GM19452 (cell line): ENCODE measurements at regions not wholly inside any gene's neighbourhood (a gene's known extent, or its start where the extent isn't known, plus 50 kb on each side); places are given as distances from the start of the nearest gene placed in this dataset.

ENCODE experiments used
- ATAC-seq: cut with Tn5 transposase; IDR thresholded peaks from one replicate; pipeline ENCODE4 v1.9.1; 2021; ENCODE audit not compliant: unreplicated experiment

DNA sequence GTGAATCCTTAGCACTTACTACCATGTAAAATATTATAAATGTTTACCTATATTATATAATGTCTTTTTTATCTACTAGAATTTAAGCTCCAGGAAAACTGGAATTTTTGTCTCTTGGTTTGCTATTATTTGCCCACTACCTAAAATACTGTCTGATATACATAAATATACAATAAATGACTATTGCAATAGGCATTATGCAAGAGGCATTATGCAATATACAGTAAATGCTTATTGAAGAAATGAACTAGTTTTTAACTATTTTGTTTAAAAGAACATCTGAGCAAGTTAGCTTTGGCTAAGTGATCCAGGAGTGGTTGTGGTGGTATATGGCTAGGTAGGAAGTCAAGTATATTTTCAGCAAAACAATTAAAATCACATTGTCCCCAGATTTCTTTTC is 640.2 kb upstream of the PKN2 start:
- ATAC-seq, result no peak

DNA sequence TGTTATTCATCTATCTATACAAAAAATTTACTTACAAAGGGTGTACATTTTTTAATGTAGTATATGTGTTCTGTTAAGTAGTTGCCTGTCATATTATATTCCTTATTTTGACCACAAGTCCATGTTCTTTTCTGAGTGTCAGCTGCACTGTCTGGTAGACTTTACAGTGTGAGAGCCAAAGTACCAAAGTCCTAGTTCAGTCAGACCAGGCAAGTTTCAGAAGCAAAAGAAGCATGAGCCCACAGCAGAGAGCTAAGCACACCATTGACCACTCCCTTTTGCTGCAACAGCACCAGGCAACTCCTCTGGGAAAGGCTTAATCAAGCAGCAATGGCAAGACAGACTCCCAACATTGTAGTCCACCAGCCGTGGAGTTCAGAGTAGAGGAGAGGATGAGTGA is 631.9 kb upstream of the PKN2 start:
- no peak for ATAC-seq

DNA sequence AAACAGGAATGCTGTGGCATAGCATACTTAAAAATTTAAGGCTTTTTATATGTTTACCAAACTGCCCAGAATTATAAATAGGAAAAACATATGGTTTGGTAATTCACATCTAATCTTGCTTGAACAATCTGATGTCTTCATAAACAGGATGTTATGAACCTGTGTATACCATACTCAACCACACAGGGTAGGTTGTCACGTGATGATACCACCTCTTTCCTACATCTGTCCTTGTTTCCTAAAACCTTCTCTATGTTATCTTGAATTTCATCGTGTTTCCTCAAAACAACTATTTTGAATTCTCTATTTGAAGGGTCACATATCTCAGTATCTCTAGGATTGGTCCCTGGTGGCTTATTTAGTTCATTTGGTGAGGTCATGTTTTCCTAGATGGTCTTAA is 631.0 kb upstream of the PKN2 start:
- ATAC-seq, result no peak

DNA sequence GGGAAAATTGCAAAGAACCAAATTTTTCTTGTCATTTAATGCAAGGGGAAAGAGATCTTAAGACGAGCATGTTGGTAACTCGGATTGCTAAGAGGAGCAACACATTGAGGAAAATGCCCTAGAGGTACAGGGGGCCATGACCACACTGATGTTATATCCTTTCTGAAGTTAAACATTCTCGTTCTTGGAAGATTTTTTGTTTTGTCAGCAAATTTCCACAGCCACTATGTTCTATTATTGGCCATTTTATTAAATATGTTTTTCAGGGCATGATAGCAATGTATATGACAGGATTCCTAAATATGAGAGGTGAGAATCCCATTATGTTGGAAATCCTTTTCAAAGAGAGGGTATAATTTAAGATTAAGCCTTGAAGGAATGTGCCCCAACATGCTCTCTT is 627.2 kb upstream of the PKN2 start:
- ATAC-seq, result no peak

DNA sequence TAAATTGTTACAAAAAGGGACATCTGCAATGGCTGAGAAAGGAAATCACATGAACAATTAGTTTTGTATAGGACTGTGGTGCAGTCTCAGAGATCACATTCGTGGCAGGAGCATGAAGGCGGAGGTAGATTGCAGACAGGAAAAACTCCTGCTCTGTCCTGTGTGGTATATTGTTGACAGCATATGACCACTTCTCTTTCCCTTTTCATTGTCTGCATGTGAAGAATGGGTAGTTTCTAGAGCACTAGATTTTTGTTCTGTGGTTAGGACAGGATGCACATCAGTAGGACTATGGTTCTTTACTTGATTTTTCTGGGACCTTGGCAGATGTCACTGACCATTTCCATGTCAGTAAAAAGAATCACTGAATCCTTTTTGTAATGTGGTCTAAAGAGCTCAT is 625.9 kb upstream of the PKN2 start:
- ATAC-seq, result no peak

DNA sequence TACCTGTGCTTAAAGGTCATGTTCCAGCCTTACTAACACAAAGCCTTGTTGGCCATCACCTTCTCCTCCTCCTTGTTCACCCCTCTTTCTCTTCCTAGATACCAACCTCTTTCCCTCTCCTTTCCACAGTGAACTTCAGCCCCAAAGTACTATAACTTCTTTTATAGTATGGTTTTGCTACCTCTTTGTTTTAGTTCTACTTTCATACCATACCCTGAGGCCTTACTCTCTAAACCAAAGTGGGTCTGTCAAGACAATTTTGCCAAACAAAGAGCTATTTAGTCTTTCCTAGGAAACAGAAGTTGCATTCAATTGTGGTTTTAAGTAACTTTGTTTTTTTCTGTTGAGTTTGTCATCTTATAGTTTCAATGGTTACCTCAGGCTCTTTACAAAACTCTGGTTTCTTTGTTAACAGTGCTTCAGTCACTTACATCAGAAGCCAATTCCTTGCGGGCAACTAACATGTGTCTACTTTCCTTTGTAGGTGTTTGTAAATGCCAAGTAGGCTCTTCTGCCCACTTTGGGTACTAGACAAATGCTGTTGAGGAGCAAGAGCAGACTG is 623.9 kb upstream of the PKN2 start:
- no peak for ATAC-seq

DNA sequence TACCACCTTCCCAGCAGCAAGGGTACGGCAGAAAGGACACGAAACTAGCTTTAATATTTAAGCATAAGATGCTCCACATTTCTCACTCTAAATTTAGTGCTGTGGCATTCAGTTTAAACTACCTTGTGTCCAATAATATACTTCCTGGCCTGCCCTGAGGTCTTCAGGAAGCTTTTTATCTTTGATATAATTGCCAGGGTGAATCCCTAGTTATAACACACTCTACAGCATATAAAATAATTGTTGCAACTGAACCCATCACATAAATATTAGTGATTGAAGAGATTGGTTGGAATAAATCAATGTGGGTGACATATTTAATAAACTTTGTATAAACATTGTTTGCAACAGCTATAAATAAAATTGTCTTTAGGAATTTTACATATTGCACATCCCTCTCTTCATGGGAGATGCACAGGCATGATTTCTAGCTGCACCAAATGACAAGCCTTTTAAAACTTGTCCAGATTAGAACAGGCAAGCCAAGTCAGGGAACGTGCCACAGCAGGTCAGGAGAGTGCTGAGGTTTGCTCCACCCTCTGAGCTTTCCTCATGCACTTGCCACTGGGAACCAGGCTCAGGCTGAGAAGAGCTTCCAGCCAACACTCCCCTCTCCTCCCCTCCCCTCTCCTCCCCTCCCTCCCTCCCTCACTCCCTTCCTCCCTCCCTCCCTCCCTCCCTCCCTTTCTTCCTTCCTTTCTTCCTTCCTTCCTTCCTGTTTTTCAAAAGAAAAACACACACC is 623.2 kb upstream of the PKN2 start:
- no peak for ATAC-seq

DNA sequence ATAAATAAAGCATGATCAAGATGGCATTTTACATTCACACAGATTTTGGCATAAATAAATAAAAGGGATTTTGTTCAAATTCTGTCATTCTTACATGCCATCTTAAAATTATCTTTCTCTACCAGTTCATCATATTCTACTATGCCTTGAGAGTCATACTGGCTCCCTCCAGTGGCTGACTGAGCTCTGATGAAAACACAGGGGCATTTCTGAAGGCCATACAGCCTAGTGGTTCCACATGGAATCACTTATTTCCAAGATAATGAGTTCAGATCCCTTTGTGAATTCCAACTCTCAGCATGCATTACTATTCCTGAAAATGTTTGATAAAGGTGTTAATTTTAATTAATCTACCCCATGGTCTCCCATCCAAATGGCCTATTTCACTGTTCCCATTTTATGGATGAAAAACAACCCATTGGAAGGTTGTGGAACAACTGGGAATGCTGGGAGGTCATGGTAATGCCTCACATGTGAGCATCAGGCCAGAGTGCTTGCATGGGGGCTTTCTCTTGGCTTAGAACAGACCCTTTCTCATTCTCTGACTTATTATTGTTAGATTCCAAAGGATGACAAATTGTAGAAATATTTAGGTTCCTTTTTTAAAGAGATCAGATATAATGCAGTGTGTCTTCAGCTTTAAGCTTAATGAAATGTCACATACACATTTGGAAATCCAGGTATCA is 622.4 kb upstream of the PKN2 start:
- peak; percentile 77 for ATAC-seq

DNA sequence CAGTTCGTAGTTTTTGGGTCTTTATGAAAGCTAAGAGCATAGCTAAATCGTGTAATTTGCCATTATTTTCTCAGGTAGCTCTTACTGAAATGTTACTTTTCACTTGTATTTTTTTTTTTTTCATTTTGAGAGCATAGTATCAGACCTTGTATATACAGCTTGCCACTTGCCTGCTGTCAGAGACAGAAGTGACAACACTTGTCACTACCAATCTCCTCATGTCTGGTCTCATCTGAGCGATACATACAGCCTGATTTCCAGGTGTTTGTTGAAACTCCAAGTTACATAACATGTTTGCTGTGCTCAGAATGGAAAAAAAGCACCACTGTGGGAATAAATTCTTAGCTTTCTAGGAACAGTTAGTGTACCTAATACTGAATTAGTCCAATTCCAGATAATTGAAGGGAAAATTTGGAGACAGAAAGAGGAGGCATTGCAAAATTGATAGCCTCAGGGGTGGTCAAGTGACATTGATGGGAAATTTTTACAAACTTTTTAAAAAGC is 621.4 kb upstream of the PKN2 start:
- ATAC-seq, result no peak

DNA sequence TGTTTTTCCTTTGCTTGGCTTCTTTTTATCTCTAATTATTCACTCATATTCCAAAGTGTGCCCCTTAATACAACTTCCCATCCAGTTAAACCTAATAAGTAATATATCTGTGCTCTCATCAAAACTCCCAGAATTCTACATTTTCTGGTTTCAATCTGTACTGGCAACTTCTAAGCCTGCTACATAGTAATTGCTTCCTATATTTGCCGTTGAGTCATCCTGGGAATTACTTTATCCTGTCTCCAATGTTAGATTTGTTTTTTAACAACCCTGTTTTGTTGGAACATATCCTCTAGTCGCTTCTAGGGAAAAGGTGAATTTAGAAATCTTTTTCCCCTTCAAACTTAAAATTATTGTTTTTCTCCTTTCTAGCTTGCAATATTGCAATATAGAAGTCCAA is 620.5 kb upstream of the PKN2 start:
- no peak for ATAC-seq

DNA sequence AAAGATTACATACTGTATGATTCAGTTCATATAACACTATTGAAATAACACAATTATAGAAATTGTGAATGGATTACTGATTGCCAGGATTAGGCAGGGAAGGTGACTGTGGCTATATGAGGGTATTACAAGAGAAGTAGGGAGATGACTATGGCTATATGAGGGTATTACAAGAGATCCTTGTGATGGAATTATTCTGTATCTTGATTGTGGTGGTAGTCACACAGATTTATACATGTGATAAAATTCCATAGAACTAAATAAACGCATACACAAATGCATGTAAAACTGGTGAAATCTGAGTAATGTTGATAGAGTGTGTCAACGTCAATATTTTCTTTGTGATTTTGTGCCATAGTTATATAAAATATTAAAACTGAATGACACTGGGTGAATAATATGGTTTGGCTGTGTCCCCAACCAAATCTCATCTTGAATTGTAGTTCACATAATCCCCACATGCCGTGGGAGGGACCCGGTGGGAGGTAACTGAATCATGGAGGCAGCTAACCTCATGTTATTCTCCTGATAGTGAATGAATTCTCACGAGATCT is 615.6 kb upstream of the PKN2 start:
- ATAC-seq, result no peak

DNA sequence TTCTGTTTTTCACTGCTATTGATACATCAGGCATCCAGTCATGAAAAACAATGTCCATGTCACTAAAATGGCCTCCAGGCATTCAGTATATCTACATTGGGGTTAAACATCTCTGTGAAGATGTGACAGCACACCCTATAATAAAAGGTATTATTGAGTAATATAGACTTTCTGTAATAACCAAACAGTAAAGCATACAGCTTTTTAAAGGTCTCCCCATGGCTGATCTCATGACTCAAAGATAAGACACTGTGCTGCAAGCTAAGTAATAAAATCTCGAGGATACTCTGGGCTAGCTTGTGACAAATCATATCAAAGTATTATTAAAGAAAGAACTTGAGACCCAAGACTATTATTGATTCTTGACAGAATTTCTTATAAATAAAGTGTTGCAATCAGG is 613.1 kb upstream of the PKN2 start:
- no peak for ATAC-seq

DNA sequence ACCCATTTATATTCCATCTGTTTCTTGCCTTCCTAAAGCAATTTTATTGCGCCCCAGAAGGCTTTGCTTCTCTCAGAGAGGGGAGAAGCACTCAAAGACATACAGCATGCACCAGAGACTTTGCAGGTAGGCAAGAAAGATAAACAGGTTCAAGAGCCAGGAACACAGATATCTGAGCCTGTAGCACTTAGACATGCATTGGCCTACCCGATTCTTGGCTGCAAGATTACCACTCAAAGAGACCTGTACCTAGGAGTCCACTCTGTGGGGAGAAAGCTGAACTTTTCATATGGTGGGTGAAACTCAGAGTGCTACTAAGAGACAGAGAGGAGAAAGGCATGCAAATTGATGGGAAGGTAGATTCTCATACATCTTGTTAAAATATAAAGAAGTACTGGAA is 609.4 kb upstream of the PKN2 start:
- ATAC-seq, result no peak

DNA sequence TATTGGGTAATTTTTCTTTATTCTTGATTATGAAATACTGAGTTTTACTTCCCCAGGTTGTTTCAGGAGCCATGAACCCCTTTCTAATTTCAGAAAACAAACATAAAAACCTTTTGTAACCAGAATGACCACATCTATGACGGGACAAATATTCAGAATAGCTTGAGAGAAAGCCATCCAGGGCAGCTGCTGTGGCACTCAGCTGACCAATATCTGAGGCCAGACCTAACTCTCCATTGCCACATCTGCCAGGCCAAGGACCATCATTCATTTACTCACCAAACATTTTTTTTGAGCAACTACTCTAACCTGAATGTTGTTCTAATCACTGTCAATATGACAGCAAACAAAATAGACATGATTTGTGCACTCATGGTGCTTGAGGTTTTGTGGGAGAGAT is 608.3 kb upstream of the PKN2 start:
- ATAC-seq, result no peak

DNA sequence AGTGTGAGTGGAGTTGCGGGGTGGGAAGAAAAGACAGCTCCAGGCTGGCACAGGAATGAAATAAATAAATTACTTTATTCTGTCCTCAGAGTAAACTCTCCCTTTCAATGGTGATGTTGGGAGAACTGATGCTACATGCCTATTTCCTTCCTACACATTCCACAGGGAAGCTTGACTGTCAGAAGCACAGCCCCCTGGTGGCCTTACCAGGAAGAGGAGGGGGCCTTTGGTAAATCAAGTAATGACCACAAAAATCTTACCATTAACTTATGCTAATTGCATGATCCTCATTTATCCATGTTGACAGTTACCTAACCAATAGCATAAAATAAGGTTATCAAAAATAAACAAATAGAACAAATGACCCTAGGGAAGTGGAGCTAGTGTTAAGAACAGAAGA is 605.0 kb upstream of the PKN2 start:
- ATAC-seq, result no peak

DNA sequence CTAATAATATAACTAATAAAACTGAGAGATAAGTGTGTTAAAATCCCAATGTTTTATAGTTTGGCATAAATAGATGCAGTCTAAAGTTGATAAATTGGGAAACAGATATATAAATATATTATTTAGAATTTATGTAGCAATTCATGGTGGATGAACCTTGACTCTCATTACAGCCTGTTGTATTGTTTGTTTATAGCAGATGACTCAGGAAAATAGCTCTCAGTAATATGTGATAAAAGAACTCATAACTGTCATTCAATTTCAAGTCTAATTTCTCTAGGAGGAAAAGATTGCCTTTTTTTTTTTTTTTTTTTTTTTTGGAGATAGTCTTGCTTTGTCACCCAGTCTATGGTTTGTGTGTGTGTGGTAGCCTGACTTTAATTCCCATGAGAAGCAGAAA is 603.2 kb upstream of the PKN2 start:
- no peak for ATAC-seq

DNA sequence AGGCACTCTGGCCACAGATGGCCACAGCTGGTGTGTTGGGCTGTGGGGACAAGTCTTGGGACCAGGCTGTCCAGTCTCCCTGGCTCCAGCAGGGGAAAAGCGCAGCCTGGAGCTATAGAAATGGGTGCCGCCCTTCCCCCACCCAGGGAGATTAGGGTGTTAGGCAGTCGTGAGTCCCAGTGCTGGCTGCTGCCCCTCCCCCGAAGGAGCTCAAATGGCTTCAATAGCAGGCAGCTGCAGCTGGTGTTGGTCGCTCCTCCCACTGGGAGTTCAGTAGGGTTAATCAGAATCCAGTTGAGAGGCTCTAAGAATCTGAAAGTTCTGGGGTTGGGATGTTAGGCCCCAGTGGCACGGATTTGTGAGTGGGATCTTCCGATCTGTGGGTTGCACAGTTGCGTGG is 595.6 kb upstream of the PKN2 start:
- ATAC-seq, result no peak

DNA sequence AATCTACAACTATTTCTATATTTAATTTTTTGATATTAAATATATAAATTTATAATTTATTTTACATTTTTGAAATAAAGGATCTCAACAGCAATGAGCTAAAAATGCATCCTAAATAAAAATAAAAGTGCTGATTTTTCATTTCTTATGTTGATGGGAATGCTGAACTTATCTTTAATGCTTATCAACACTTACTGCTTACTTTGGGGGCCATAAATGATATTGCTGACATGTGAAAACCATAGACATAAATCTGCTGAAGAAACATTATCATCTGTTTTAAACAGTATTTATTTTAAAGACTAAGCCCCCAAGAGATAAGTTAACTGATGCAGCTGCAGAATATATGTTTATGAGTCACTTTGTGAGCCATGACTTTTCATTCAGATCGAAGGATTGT is 594.1 kb upstream of the PKN2 start:
- ATAC-seq, result no peak

DNA sequence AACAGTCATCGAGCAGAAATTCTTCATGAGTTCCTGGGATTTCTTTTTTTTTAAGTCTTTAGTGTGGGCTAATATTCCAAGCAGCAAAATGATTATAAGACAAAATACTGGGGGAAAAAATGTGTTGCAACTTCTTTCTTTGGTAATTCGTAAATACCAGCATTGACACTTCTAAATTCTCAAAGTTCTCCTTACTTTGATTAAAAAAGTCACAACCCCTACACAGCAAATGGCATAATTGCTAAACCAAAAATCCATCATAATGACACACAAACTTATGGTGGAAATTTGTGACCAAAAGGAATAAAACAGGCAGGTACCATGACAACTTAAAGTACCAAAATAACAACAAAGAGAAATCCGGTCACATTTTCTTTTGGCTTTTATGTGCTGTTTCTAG is 585.2 kb upstream of the PKN2 start:
- no peak for ATAC-seq

DNA sequence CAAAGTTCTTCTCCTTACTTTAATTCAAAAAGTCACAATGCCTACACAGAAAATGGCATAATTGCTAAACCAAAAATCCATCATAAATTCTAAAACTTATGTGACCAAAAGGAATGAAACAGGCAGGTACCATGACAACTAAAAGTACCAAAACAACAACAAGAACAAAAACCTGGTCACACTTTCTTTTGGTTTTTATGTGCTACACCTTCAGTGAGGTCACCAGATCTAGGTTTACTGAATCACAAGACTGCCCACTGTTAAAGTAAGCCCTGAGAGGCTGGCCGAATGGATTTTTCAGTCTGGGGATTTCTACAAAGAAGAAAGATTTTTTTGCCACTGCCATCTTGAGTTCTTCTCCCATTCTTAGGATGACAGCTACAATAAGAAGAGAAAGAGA is 583.0 kb upstream of the PKN2 start:
- no peak for ATAC-seq

DNA sequence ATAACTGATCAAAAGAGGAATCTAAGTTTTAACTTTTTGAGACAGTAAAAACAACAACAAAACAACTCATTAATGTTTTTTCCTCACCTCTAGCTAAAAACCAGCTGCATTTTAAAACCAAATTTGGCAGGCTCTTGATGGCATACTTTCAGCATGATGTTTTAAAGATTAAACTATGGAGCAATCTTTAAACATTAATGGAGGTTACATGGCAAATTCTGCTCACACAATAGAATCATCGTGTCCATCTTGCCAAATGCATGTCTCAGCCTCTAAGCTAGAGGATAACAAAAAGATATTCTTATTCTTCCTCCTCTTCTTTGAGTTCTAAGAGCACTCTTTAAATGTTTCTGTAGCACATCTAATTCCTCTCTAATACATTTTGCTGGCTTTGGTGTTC is 579.8 kb upstream of the PKN2 start:
- no peak for ATAC-seq

DNA sequence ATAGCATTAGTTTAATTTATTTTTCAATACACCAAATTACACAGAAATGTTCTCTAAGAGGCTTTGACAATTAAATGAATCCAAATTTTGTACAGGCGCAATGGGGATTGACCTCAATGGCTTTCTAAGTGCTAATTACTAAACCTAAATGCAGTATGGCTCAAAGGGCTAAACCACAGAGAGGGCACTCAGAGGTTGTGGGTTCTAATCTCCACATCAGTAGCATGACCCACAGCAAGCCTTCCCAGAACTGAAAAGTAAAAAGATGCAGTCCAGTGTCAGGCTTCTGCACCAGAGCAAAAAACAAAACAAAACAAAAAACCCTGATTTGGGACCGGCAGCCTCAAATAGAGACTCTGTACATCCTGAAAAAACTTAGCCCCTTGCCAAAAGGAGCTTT is 579.2 kb upstream of the PKN2 start:
- ATAC-seq, result no peak
